Skeletal muscle tissue (tissue), 3 donors: ENCODE measurements at regions not wholly inside any gene's neighbourhood (a gene's known extent, or its start where the extent isn't known, plus 50 kb on each side); places are given as distances from the start of the nearest gene placed in this dataset.
"Not testable (repeated sequence)": the region's sequence is repeated elsewhere in the genome, so short reads cannot be mapped to it uniquely, and the experiment has no call there.

Source experiments
- H3K27ac ChIP-seq: one replicate; pipeline ENCODE4 v1.7.0; 2013; ENCODE audit warnings: mild to moderate bottlenecking, low read depth, low read length, inconsistent platforms
- H3K27me3 ChIP-seq, 3 donors: one replicate each; pipeline ENCODE4 v1.7.0; 2013; ENCODE audit warnings: low read length in 3 of 3; ENCODE audit not compliant: control insufficient read depth in 3 of 3, insufficient read depth in 3 of 3
- H3K36me3 ChIP-seq, 3 donors: one replicate each; pipeline ENCODE4 v1.7.0; 2013; ENCODE audit warnings: low read length in 3 of 3; ENCODE audit not compliant: control insufficient read depth in 3 of 3, insufficient read depth in 3 of 3
- H3K4me1 ChIP-seq, 3 donors: one replicate each; pipeline ENCODE4 v1.7.0; 2013; ENCODE audit warnings: low read length in 3 of 3, mild to moderate bottlenecking in 3 of 3; ENCODE audit not compliant: control insufficient read depth in 3 of 3, insufficient read depth in 3 of 3
- H3K4me3 ChIP-seq, 3 donors: one replicate each; pipeline ENCODE4 v1.7.0; 2013; ENCODE audit warnings: low read length in 3 of 3
- H3K9ac ChIP-seq, 3 donors: one replicate each; pipeline ENCODE4 v1.7.0; 2013; ENCODE audit warnings: low read length in 3 of 3, mild to moderate bottlenecking in 3 of 3, moderate library complexity in 2 of 3, low read depth in 1 of 3
- H3K9me3 ChIP-seq, 3 donors: one replicate each; pipeline ENCODE4 v1.7.0; 2013; ENCODE audit warnings: low read length in 3 of 3; ENCODE audit not compliant: control insufficient read depth in 3 of 3
- donor health status: Osteomylitis.

- H3K9me3 ChIP-seq, H3K9ac ChIP-seq, H3K4me3 ChIP-seq, H3K27me3 ChIP-seq, H3K4me1 ChIP-seq, H3K36me3 ChIP-seq, H3K27ac ChIP-seq: not testable (repeated sequence)
Measured at GRCh38 chr1:228796945-228797344, 61.7 kb downstream of the RHOU start.

- Histone ChIP-seq H3K9ac (no peak overlapping the region), H3K4me3 (no peak overlapping the region), H3K36me3 (no peaks in the 10 kb centered on the region), H3K27me3 (no peaks in the 10 kb centered on the region), H3K9me3 (no peaks in the 10 kb centered on the region), H3K27ac (no peak overlapping the region), H3K4me1 (peaks cover 0 to 4% (median 2%) of the 10 kb centered on the region in 3 donors)
Measured at GRCh38 chr1:228798035-228798434, 62.8 kb downstream of the RHOU start.

GRCh38 chr1:228798548-228798947 is 63.3 kb downstream of the RHOU start:
- Histone ChIP-seq H3K27me3 (no peaks in the 10 kb centered on the region), H3K4me3 (no peak overlapping the region), H3K4me1 (peaks cover 0 to 4% (median 2%) of the 10 kb centered on the region in 3 donors), H3K9ac (no peak overlapping the region), H3K36me3 (no peaks in the 10 kb centered on the region), H3K27ac (no peak overlapping the region), H3K9me3 (no peaks in the 10 kb centered on the region)

GRCh38 chr1:228799924-228800323 is 64.6 kb downstream of the RHOU start:
- Histone ChIP-seq H3K9ac (no peak overlapping the region), H3K27ac (no peak overlapping the region), H3K27me3 (no peaks in the 10 kb centered on the region), H3K4me1 (peaks cover 2 to 8% (median 3%) of the 10 kb centered on the region in 3 donors), H3K36me3 (no peaks in the 10 kb centered on the region), H3K9me3 (no peaks in the 10 kb centered on the region), H3K4me3 (no peak overlapping the region)

GRCh38 chr1:228801068-228801467 is 65.8 kb downstream of the RHOU start:
- Histone ChIP-seq H3K27ac (no peak overlapping the region), H3K4me3 (no peak overlapping the region), H3K27me3 (no peaks in the 10 kb centered on the region), H3K4me1 (peaks cover 2 to 11% (median 3%) of the 10 kb centered on the region in 3 donors), H3K9ac (no peak overlapping the region), H3K36me3 (no peaks in the 10 kb centered on the region), H3K9me3 (no peaks in the 10 kb centered on the region)

- Histone ChIP-seq H3K9ac (no peak overlapping the region), H3K4me1 (peaks cover 2 to 11% (median 3%) of the 10 kb centered on the region in 3 donors), H3K27me3 (no peaks in the 10 kb centered on the region), H3K4me3 (no peak overlapping the region), H3K9me3 (no peaks in the 10 kb centered on the region), H3K36me3 (no peaks in the 10 kb centered on the region), H3K27ac (no peak overlapping the region)
Measured at GRCh38 chr1:228802386-228803220, 67.3 kb downstream of the RHOU start.

- H3K9ac ChIP-seq, result no peak overlapping the region
- H3K4me3 ChIP-seq, result no peak overlapping the region
- H3K27ac ChIP-seq, result no peak overlapping the region
- no peaks in the 10 kb centered on the region for H3K9me3 ChIP-seq
- H3K36me3 ChIP-seq, result no peaks in the 10 kb centered on the region
- H3K27me3 ChIP-seq, result no peaks in the 10 kb centered on the region
- H3K4me1 ChIP-seq, result peaks cover 2 to 11% (median 3%) of the 10 kb centered on the region in 3 donors
Measured at GRCh38 chr1:228803421-228803820, 68.1 kb downstream of the RHOU start.

GRCh38 chr1:228804173-228804572 is 68.9 kb downstream of the RHOU start:
- Histone ChIP-seq H3K4me3 (no peak overlapping the region), H3K36me3 (no peaks in the 10 kb centered on the region), H3K4me1 (peaks cover 2 to 11% (median 3%) of the 10 kb centered on the region in 3 donors), H3K27me3 (no peaks in the 10 kb centered on the region), H3K9ac (no peak overlapping the region), H3K9me3 (no peaks in the 10 kb centered on the region), H3K27ac (no peak overlapping the region)

- Histone ChIP-seq H3K9ac (no peak overlapping the region), H3K27me3 (no peaks in the 10 kb centered on the region), H3K36me3 (no peaks in the 10 kb centered on the region), H3K9me3 (no peaks in the 10 kb centered on the region), H3K4me3 (no peak overlapping the region), H3K4me1 (peaks cover 2 to 11% (median 3%) of the 10 kb centered on the region in 3 donors), H3K27ac (no peak overlapping the region)
Measured at GRCh38 chr1:228804640-228805413, 69.5 kb downstream of the RHOU start.
